CD4-positive, alpha-beta T cell treated with Interleukin-4 for 4 hours (primary cell): ENCODE measurements at regions not wholly inside any gene's neighbourhood (a gene's known extent, or its start where the extent isn't known, plus 50 kb on each side); places are given as distances from the start of the nearest gene placed in this dataset.
"Not testable (repeated sequence)": the region's sequence is repeated elsewhere in the genome, so short reads cannot be mapped to it uniquely, and the experiment has no call there.

Experiments used
- DNase-seq: peaks from one replicate; pipeline ENCODE4 v3.0.0-alpha.2; 2020

DNA sequence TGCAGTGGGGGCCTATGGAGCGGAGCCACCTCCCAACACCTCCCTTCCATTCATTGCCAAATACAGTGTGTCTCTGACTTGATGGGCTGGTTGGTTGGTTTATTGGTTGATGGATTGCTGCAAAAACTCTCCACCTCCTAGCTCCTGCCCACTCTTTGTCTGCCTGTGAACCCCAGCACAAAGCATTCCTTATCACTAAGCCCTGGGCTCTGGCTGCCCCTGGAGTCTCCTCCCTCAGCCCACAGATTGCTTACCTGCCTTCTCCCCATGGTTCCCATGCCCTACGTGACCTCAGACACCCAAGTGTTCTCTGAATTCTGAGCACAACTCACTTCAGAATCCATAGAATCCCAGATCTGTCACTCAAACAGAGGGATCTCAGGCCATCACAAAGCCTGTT is 139.1 kb upstream of the TPM1 start:
- DNase-seq = no peak

DNA sequence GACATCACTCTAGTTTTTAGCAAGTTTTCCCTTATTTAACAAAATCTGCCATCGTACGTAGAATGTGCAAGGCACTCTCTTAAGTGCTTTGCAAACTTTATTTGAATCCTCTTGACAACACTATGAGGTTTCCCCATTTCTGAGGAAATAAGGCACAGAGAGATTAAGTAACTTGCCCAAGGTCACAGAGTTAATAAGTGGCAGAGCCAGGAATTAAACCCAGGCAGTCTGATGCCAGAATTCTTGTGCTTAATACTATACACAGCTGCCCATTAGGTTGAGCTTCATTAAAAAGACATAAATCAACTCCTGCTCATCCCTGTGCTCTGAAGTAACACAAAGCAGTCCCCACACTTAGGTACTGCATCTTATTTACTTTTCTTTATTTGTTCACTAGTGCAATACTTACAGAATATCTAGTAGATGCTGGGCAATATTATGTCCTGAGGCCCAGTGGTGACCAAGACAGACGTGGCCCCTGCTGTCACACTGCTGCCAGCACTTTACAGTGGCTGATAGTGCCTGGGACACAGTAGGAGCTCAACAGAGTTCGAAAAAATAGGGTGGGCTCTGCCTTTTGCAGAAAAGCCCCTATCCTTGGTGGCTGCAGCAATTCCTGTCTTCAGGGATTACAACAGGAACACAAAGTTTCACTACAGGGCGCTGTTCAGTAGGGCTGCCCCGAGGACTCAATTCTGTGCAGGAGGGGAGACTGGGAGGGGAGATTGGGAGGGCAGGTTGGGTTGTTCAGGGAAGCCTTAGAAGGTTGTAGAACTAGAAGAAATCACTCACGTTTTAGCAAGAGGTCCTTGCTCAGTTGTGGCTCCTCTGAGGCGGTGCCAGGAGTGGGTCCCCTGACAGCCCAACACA is 138.3 kb upstream of the TPM1 start:
- DNase-seq = no peak

DNA sequence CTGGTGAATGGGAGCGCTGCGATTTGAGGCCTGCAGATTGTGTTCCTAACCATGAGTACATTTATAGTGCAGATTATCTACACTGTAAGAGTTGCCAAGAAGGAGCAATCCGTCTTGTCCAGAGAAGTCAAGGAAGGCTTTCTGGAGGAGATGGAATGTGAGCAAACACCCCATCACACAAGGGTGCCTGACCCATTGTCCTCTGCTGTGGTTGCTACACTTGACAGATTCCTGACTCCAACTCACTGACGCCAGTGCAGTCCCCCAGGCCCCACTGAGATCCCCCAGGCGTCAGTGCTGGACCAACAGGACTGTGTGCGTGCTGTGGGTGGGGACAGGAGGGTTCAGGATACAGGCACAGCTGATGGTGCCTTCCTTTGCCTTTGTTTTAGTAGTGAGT is 135.9 kb upstream of the TPM1 start:
- DNase-seq = no peak

DNA sequence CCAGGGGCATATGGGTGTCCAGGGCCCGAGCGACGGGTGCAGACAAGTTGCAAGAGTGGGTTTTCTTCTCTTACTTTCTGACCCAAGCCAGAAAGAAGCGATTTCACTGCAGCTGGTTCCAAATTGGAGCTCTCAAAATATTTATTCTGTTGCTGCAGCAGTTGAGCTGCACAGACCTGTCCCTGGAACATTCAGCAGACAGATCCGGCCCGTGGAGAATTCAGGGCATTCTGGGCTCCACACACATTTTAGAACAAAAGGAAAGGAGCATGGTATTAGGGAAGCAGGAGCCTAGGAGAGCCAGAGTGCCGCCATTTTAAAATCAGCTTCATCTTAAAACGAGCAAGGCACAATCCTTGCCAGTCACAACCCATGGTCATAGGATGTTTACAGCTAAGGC is 135.3 kb upstream of the TPM1 start:
- no peak for DNase-seq

- DNase-seq = not testable (repeated sequence)
Measured at GRCh38 chr15:62908341-62908740, 134.2 kb upstream of the TPM1 start.

DNA sequence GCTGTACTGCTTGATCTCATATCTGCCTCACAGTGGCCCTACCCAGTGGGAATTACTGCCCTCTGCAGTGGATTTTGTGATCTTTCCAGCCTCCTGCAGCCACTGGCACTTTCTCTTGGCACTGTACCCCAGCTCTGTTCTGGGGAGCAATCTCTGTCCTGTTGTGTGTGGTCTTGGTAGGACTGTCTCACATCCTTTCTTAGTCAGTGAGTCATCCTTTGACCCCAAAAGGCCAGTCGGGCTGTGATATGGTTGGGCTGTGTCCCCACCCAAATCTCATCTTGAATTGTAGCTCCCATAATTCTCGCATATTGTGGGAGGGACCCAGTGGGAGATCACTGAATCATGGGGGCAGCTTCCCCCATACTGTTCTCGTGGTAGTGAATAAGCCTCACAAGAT is 133.3 kb upstream of the TPM1 start:
- DNase-seq = no peak

- no peak for DNase-seq
Measured at GRCh38 chr15:62912282-62912681, 130.3 kb upstream of the TPM1 start.

GRCh38 chr15:62912808-62913207 is 129.7 kb upstream of the TPM1 start:
- DNase-seq = no peak

DNA sequence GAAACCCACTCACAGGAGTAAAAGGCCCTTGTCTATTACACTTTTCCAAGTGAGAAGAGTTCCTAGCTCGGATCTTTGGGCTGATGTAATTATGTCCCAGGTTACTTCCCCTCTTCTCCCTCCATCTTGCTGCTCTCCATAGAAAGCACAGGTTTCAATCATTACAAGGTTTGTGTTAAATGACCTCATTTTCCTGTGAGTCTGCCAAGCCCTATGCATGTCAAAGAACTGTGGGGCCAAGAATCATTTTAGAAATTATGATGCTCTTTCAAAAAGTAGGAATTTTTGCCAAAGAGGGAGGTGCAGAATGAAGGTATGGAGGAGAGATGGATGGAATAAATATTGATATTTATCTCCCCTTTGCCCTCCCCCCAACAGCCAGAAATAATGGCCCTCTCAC is 129.3 kb upstream of the TPM1 start:
- no peak for DNase-seq

DNA sequence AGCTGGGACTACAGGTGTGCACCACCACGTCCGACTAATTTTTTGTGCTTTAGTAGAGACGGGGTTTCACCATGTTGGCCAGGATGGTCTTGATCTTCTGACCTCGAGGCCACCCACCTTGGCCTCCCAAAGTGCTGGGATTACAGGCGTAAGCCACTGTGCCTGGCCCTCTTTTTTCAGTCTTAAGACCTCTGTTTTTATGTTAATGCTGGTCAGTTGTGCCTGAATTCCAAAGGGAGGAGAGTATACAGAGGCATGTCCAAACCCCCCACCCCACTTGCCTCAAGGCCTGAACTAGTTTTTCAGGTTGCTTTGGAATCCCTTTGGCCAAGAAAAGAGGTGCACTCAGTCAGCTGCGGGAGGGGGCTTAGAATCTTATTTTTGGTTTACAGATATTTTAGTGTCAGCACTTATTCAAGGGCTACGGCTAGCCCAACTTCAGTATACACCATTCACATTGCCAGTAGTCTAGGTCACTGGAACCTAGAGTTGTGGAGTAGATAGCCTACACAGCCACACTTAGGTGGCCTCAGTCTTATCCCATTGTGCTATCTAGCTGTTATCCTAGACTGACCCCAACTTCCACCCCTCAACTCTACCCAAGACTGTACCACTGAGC is 128.0 kb upstream of the TPM1 start:
- DNase-seq = no peak

DNA sequence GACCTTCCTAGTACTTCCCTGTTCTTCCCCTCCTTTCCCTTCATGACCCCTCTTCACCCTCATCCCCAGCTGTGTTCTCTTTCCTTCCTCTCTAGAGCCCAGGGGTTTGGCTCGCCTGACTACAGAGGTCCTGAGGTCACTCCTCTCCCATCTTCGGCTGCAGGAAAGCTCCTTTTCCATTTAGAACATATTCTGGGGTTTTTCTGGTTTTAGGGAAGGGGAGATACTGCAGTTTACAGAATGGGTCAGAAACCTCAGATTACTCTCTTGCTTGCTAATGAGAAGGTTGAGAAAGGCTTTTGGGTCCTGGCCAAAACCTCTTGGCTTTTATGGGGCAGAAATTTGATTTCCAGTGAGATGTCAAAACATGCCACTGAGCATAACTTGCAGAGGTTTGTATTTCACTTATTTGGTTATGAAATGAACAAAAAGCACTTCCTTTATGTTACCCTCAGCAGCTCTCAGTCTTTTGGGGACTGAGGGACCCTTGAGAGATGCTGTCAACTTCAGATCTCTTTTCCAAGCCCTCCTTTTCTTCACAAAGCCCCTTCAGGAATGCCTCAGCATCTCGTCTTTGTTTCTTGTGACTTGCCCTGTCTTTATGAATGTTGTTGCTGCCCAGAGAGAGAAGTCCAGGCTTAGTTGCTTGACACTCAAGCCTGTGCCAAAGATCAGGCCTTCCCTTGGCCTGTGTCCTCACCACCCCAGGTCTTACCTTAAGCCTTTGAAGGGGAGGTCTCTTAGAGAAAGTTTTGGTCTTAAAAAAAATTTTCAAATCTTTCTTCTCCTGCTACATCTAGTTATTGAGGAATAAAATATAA is 121.7 kb upstream of the TPM1 start:
- DNase-seq = no peak

- DNase-seq = no peak
Measured at GRCh38 chr15:62922514-62922913, 120.0 kb upstream of the TPM1 start.

- no peak for DNase-seq
Measured at GRCh38 chr15:62925875-62926274, 116.7 kb upstream of the TPM1 start.

- no peak for DNase-seq
Measured at GRCh38 chr15:62927196-62927595, 115.4 kb upstream of the TPM1 start.

DNA sequence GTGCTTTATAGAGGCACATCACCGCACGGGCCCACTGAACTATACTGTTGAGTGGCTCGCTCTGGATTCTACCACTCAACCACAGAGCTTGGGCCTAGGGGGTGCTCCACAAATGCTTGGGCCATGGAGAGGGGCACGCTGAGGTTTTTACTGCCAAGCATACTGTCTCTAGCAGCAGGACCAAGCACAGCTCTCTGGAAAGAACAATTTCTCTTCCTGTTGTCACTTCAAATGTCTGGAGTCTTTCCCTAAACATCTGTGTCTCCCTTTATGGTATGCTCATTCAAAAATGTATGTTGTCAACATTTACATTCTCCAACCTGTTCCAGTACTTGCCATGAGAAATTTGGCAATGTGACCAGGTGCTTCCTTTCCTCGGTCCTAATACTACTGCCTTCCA is 114.7 kb upstream of the TPM1 start:
- DNase-seq = no peak

GRCh38 chr15:62928242-62928999 is 114.1 kb upstream of the TPM1 start:
- no peak for DNase-seq

DNA sequence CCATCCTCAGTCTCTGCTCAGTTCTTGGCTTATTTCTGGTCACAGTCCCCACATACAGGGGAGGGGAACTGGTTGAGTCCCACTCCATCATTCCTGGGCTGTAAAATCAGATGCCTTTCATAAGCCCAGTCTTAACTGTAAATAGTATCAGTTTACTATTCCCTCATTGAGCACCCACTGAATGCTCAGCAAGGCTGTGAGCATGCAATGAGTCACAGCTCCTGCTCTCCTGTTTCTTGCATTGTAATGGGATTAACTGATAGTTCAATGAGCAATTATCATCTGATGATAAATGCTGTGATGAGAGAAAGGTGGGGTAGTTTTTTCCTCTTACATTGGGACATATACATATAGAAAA is 113.6 kb upstream of the TPM1 start:
- DNase-seq = no peak

DNA sequence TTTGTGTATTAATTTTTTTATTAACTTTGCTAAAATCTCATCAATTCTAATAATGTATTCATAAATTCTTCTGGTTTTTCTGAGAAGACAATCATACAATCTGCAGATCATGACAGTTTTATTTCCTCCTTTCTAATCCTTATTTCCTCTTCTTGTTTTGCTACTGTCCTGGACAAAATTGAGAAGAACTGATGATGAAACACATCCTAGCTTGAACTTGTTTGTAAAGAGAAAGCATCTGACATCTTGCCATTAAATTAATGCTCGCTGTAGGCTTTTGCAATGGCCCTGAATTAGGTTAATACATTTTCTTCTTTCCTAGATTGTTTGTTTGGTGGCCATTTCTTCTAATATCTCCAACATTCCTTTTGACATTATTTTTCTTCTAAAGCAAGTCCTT is 110.9 kb upstream of the TPM1 start:
- no peak for DNase-seq

DNA sequence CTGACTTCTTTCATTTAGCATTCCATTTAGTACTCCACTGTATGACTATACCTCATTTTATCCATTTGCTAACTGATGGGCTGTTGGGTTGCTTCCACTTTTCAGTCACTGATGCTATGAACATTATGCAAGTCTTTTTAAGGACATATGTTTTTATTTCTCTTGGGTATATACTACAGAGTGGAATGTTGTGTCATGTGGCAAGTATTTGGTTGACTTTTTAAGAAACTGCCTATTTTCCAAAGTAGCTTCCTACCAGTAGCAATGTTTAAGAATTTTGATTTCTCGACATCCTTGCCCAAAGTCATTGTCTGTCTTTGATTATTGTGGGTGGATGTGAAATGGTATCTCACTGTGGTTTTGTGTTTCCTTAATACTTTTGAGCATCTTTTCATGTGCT is 110.1 kb upstream of the TPM1 start:
- no peak for DNase-seq

- no peak for DNase-seq
Measured at GRCh38 chr15:62933386-62933785, 109.2 kb upstream of the TPM1 start.

- no peak for DNase-seq
Measured at GRCh38 chr15:62934236-62934971, 108.1 kb upstream of the TPM1 start.

DNA sequence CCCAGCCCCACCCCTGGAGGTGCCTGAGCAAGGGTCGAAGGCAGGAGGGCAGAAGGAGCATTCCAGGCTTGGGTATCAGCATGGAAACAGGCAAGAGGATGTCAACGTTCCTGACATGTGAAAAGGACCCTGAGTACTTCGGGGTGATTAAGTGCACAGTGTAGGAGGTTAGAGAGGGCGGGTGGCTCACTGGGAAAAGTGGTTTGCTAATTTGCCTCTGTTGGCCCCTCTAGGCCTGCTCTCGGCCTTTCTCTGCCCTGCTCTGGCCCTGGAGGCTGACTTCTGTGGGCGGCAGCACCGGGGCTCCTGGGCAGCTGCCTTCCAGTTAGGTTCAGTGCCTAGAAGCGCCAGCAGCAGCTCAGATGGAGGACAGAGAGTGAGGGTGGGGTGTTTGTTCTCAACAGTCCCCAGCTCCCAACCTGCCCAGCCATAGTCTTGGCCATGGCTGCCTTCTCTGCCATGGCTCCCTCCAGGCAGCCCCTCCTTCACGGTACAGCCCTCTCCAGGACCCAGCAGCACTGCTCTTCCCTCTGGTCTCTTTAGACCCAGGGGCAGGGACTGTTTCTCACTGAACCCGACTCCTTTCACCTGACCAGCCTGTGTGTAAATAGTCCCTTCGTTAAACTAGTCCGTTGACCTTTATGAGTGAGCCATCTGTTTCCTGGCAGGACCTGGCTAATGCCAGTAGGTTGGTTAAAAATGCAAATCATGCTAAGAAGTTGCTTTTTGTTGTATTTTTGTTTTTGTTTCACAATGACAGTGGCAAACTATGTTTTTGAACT is 107.1 kb upstream of the TPM1 start:
- DNase-seq = no peak
